GM10266 (cell line): ENCODE measurements at regions not wholly inside any gene's neighbourhood (a gene's known extent, or its start where the extent isn't known, plus 50 kb on each side); places are given as distances from the start of the nearest gene placed in this dataset.

Experiments used
- DNase-seq: peaks from one replicate; pipeline ENCODE4 v3.0.0; 2012; ENCODE audit errors: extremely low spot score
- CTCF ChIP-seq: IDR thresholded peaks from 2 replicates; pipeline ENCODE4 v1.5.1; 2012; ENCODE audit warnings: mild to moderate bottlenecking, low read depth; ENCODE audit not compliant: control insufficient read depth, insufficient read depth; ENCODE audit errors: missing control alignments

DNA sequence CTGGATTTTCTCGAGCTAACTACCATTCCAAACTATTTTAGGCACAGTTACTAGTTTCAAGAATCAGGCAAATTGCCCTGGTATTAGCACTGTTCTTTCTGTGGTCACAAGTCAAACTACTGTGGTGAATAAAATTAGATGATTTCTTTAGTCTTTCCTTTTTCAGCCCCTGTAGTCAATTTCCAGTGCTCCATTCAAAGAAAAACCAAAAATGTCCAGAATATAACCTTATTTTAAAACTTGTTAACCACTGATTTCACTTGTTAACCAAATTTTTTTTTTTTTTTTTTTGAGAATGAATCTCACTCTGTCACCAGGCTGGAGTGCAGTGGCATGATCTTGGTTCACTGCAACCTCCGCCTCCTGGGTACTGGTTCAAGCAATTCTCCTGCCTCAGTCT lies 50.6 kb upstream of the USPL1 start:
- DNase-seq = no peak
- no peak for TF ChIP-seq CTCF
